ENCODE measurements at regions not wholly inside any gene's neighbourhood (a gene's known extent, or its start where the extent isn't known, plus 50 kb on each side); places are given as distances from the start of the nearest gene placed in this dataset.

- Histone ChIP-seq H3K27ac (no peak overlapping the region), H3K4me1 (peaks cover 0 to 10% (median 8%) of the 10 kb centered on the region in 3 donors), H3K4me3 (no peak overlapping the region), H3K27me3 (no peaks in the 10 kb centered on the region), H3K36me3 (no peaks in the 10 kb centered on the region), H3K9me3 (no peaks in the 10 kb centered on the region)
- ATAC-seq (peak; percentile 50 to 74 (median 60)), DNase-seq (peak in 4 of 6 donors; percentile 23 to 55 (median 48)), FAIRE-seq (no peak)
- intact Hi-C loops (cut with DNase I), result no loop called here
- WGBS, 2 donors, result 2 to 4% methylated on average over 3 of the region's 3 CpGs
- TF ChIP-seq CTCF (IDR thresholded peaks at IDR 0.05), result no peak
These were observed 187.3 kb downstream of the CAND1 start for GRCh38 chr12:67456431-67456901.

- no peaks in the 10 kb centered on the region for H3K27me3 ChIP-seq
- no peak for ATAC-seq
- no peak for TF ChIP-seq CTCF (IDR thresholded peaks at IDR 0.05)
- intact Hi-C loops (cut with DNase I), result no loop called here
- no peak overlapping the region for H3K27ac ChIP-seq
- H3K36me3 ChIP-seq, result no peaks in the 10 kb centered on the region
- H3K9me3 ChIP-seq, result no peaks in the 10 kb centered on the region
- H3K4me1 ChIP-seq, result peaks cover 0 to 10% (median 8%) of the 10 kb centered on the region in 3 donors
- WGBS, 2 donors, result 48 to 78% methylated on average over 2 of the region's 2 CpGs
- no peak for DNase-seq
- H3K4me3 ChIP-seq, result no peak overlapping the region
- FAIRE-seq, result no peak
These were observed 188.0 kb downstream of the CAND1 start for GRCh38 chr12:67457136-67457535.

GRCh38 chr12:67457778-67458665 lies 188.9 kb downstream of the CAND1 start:
- intact Hi-C loops (cut with DNase I), result no loop called here
- Histone ChIP-seq H3K9me3 (no peaks in the 10 kb centered on the region), H3K27me3 (no peaks in the 10 kb centered on the region), H3K4me3 (no peak overlapping the region), H3K36me3 (no peaks in the 10 kb centered on the region), H3K27ac (no peak overlapping the region), H3K4me1 (peaks cover 0 to 10% (median 8%) of the 10 kb centered on the region in 3 donors)
- ATAC-seq (peak in 2 of 4 donors; percentile 63 to 68), DNase-seq (no peak), FAIRE-seq (no peak)
- 88 to 90% methylated on average over 11 of the region's 11 CpGs for WGBS, 2 donors
- TF ChIP-seq CTCF (IDR thresholded peaks at IDR 0.05), result no peak

GRCh38 chr12:67459173-67459572 lies 189.4 kb upstream of the DYRK2 start:
- Histone ChIP-seq H3K27ac (no peak overlapping the region), H3K27me3 (no peaks in the 10 kb centered on the region), H3K9me3 (no peaks in the 10 kb centered on the region), H3K36me3 (no peaks in the 10 kb centered on the region), H3K4me1 (peaks cover 0 to 10% (median 8%) of the 10 kb centered on the region in 3 donors), H3K4me3 (no peak overlapping the region)
- DNase-seq, result no peak
- no peak for TF ChIP-seq CTCF (IDR thresholded peaks at IDR 0.05)
- 33 to 43% methylated on average over 1 of the region's 1 CpG for WGBS, 2 donors
- intact Hi-C loops (cut with DNase I), result no loop called here
- no peak for FAIRE-seq
- ATAC-seq, result no peak

- 89 to 92% methylated on average over 4 of the region's 4 CpGs for WGBS, 2 donors
- no peak for TF ChIP-seq CTCF (IDR thresholded peaks at IDR 0.05)
- FAIRE-seq (no peak), ATAC-seq (no peak), DNase-seq (no peak)
- intact Hi-C loops (cut with DNase I), result no loop called here
- H3K27ac ChIP-seq, result no peak overlapping the region
- H3K27me3 ChIP-seq, result no peaks in the 10 kb centered on the region
- H3K9me3 ChIP-seq, result no peaks in the 10 kb centered on the region
- H3K36me3 ChIP-seq, result no peaks in the 10 kb centered on the region
- peaks cover 0 to 10% (median 8%) of the 10 kb centered on the region in 3 donors for H3K4me1 ChIP-seq
- H3K4me3 ChIP-seq, result no peak overlapping the region
These were observed 189.0 kb upstream of the DYRK2 start for GRCh38 chr12:67459578-67459977.
